Nucleus accumbens (tissue), 56 donors: ENCODE measurements at regions not wholly inside any gene's neighbourhood (a gene's known extent, or its start where the extent isn't known, plus 50 kb on each side); places are given as distances from the start of the nearest gene placed in this dataset.
"Not testable (repeated sequence)": the region's sequence is repeated elsewhere in the genome, so short reads cannot be mapped to it uniquely, and the experiment has no call there.

Source experiments
- DNase-seq, 56 donors: peaks; one replicate each; lab custom pipeline; 2025; lab: John Stamatoyannopoulos, UW

GRCh38 chr6:134795001-134795400, 154.9 kb downstream of the ALDH8A1 start:
- no peak for DNase-seq

DNA sequence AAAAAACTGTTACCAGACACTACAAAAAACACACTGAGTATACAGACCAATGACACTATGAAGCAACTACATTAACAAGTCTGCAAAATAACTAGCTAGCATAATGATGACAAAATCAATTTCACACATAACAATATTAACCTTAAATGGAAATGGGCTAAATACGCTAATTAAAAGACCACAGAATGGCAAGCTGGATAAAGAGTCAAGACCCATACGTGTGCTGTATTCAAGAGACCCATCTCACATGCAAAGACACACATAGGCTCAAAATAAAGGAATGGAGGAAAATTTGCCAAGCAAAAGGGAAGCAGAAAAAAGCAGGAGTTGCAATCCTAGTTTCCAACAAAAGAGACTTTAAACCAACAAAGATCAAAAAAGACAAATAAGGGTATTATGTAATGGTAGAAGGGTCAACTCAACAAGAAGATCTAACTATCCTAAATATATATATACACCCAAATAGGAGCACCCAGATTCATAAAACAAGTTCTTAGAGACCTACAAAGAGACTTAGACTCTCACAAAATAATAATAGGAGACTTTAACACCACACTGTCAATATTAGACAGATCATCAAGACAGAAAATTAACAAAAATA, 158.6 kb downstream of the ALDH8A1 start:
- not testable (repeated sequence) for DNase-seq

DNA sequence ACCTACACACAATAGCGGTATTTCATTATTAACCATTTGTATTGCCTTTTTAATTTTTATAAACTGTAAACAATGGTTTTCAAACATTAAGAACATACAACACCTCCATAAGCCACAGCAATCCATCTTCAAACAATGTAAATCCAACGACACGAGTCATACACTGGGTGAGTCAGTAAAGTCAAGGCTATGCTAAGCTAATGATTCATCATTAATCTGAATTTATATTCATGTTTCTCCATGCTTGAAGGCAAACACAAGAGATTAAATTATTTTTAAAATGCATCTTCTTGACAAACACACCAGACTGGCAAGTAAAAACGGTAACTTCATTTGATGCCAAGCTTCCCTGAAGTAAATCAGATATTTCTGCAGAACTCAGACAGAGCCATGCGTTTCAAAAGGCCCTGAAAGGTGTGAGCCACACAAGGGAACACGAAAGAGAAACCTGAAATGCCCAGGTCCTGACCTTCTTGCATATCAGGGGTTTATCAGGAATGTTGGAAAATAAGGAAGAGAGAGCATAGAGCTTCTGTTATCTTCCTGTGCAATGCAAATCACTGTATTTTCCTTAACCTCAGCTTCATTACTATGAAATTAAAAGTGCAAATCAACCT, 162.5 kb downstream of the ALDH8A1 start:
- DNase-seq: no peak

DNA sequence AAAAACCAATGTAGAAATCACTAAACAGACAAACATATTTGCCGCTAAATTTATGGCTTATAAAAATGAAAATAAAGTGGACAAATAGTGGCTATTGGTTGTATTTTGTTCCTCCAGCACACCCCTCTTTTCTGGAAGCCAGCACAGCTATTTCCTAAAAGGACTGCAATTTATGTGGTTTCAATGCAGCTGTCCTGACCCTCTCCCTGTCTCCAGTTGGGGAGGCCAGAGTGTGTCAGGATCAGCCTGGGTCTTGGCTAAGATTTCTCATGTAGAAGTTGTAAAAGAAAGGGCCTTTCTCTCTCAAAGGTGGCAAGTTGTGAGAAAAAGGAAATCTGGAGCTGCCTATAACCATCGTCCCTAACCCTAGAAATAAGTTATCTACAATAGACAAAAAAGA, 165.6 kb downstream of the ALDH8A1 start:
- no peak for DNase-seq

GRCh38 chr6:134778431-134778830, 171.5 kb downstream of the ALDH8A1 start:
- no peak for DNase-seq

DNA sequence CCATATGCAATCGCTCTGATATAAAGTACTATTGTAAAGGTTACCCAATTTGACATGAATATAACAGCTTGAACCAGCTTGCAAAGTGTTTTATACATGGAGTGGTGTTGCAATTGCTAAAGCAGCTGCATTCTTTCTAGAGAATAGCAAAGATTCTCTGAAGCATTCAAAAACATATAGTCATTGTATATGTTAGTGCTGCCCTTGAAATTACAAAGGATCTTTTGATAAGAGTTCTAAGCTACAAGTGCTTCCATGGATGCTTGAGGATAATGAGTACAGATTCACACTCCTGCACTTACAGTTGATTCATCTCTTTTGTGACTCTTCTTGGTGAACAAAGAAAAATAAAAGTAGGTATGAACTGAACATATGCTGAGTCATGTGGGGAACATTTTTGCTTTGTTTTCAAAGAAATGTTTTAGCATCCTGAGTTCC, 175.7 kb downstream of the ALDH8A1 start:
- DNase-seq: no peak

GRCh38 chr6:134772671-134773360, 177.1 kb downstream of the ALDH8A1 start:
- DNase-seq: no peak

DNA sequence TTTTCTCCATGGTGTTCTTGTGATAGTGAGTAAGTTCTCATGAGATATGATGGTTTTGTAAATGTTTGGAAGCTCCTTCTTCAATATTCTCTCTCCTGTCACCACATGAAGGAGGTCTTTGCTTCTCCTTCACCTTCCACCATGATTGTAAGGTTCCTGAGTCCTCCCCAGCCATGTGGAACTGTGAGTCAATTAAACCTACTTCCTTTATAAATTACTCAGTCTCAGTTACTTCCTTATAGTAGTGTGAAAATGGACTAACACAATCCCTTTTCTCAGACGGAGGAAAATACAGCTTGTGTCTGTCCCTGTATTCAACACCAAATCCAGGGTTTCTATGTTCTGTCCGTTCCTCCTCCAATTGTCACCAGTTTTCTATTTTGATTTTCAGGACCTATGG, 181.0 kb downstream of the ALDH8A1 start:
- DNase-seq: no peak

DNA sequence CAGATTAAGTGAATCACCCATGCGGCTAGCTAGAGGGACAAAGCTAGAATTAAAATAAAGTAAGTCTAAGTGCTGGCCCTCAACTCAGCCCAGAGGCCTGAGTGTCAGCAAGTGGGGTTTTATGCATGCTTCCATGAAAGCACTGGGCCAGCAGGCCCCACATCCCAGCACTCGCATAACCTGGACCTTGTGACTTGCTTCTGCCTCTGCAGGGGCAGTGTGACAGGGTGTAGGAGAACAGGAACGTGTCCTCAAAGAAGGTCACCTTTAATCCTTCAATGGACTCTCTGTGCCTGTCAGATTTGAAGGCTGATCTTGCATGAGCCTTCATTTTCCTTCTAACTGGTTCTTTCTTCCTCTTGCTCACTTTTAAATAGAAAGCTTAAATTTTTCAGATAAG, 183.4 kb downstream of the ALDH8A1 start:
- no peak for DNase-seq

DNA sequence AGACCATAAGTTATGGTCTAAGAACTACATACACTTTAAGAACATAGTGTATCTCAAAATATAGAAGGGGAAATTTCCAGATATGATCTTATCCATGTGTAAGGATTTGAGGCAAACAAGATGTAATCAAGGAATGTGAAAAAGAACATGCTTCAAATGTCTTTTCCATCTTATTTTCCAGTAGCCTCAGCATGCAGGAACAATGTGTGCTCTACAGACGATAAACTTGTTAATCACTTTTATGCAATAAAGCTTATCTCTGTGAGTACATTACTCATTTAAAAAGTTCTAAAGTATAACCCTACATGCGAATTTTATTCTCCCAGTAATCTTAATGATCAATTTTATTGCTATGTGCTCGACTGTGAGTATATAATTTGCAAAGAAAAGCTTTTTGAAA, 185.2 kb downstream of the ALDH8A1 start:
- DNase-seq: no peak

DNA sequence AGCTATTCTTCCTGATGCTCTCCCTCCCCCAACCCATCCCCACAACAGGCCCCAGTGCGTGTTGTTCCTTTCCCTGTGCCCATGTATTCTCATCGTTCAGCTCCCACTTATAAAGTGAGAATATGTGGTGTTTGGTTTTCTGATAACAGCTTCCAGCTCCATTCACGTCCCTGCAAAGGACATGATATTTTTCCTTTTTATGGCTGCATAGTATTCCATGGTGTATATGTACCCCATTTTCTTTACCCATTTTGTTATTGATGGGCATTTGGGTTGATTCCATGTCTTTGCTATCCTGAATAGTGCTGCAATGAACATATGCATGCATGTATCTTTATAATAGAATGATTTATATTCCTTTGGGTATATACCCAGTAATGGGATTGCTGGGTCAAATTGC, 186.3 kb downstream of the ALDH8A1 start:
- DNase-seq: not testable (repeated sequence)

GRCh38 chr6:134758621-134759020, 191.3 kb downstream of the ALDH8A1 start:
- DNase-seq: no peak

GRCh38 chr6:134757911-134758361, 192.0 kb downstream of the ALDH8A1 start:
- DNase-seq: no peak

GRCh38 chr6:134756374-134757025, 193.4 kb downstream of the ALDH8A1 start:
- no peak for DNase-seq

DNA sequence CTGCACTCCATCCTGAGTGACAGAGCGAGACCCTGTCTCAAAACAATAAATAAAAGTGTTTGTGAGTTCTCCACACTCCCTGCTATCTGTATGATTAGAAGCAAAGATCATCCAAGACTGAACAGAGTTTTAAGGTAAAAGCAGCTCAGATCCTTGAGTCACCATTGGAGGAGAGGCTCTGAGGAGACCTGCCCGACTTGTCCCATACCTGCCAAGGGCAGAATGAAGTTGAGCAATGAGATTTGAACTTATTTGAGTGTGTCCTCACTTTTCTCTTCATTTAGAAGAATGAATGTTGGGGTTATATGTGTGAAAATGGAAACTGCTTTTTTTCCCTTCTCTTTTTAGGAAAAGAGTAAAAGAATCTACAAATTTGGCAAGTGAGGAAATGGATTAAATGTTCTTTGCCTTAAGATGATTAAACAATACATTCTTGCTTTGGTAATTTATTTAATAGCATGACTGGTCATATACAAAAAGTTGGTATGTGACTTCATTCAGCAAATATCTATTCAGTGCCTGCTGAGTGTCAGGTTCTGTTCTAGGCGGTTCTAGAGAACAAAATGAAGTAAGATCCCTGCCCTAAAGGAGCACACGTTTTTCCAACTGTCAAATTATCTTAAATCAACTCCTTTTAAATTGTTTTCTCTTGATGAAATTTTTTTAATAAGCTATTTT, 195.7 kb downstream of the ALDH8A1 start:
- no peak for DNase-seq

DNA sequence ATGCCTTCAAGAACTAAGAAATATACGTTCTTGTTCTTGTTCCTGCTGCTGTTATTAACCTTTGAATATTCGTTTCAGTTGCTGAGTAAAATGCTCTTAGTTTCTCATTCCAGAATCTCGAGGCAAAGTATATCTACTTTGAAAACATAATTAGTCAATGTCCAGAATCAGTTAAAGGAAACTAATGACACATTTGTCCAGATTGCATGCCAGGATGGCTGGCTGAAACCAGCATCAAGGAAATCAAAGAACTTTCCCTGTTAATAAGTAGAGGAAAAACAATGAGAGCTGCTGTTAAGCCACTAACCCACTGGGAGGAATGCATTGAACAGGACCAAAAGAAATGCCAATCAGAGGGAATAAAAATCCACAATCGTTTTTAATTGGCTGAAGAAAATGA, 196.9 kb downstream of the ALDH8A1 start:
- no peak for DNase-seq

DNA sequence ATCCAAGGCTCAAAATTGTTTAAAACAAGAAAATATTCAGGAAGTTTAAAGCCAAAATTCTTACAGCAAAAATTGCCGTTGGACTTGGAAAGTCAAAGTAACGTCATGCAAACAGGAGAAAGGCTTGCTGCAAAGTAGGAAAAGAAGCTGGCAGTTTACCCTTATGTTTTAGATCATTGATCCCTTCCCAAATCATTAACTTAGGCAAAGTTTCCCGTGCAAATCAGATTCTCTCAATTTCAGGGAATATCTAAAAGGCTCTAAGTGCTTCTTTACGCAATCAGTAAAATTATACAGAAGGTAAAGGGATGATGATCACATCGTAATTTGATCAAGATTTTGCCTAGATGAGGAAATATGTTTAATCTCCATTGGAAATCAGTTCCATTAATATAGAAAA, 197.5 kb downstream of the ALDH8A1 start:
- DNase-seq: no peak

- no peak for DNase-seq
Observed at GRCh38 chr6:134750669-134751068, 199.2 kb downstream of the ALDH8A1 start.

DNA sequence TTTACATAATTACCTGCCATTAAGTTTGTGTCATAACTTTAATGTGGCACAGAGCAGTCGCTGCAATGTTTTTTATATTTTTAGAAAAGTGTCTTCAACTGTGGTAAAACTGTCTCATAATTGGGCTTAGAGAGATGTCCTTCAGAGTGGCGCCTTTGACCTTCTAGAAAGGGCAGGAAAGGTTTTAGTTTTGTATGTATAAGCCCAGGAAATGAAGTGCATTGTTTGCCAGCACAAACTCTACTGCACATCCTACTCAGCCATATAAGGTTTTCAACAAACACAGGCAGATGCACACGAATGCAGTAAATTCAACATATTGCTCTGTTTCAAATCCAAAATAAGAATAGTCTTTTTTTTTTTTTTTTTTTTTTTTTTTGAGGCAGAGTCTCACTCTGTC, 201.4 kb downstream of the ALDH8A1 start:
- no peak for DNase-seq

DNA sequence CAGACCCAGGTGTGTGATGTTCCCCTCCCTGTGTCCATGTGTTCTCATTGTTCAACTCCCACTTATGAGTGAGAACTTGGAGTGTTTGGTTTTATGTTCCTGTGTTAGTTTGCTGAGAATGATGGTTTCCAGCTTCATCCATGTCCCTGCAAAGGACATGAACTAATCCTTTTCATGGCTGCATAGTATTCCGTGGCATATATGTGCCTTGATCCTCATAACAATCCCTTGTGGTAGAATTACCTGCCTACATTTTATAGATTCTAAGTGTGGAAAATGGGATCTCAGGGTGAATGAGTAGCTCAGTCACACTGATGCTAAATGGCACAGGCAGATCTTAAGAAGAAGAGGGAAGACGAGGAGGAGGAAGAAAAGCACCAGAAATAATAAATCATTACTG, 202.7 kb downstream of the ALDH8A1 start:
- DNase-seq: not testable (repeated sequence)

DNA sequence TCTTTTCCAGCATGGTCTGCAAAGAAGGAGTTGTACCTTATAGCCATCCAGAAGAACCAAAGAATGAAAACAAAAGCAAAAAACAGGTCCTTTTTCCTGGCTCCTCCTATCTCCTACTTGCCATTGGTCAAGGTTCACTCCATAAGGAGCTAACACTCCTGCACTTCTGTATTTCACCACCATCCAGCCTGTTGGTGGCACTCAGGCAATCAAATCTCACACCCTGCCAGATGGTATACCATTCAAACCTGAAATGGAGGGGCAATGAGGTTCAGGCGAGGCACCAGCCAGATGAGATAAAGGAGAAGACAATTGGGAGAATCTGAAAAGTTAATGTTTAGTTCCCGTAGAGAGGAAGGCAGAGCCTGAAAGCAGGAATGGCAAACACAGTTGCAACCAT, 203.8 kb downstream of the ALDH8A1 start:
- no peak for DNase-seq
